RWPE1 (cell line): ENCODE measurements at regions not wholly inside any gene's neighbourhood (a gene's known extent, or its start where the extent isn't known, plus 50 kb on each side); places are given as distances from the start of the nearest gene placed in this dataset.

Experiments used
- CTCF ChIA-PET: fragments of 350-600 bp; sonication (Branson Sonifier 250); formaldehyde crosslinking; extraction: SDS; loops from one replicate; lab custom pipeline; 2021; lab: Yijun Ruan, JAX
- POLR2A ChIA-PET: fragments of 400-600 bp; formaldehyde crosslinking; extraction: SDS; loops from one replicate; lab custom pipeline; 2020; ENCODE audit warnings: antibody characterized with exemption; ENCODE audit not compliant: low non-redundant PET; lab: Yijun Ruan, JAX
- DNase-seq: peaks from one replicate; pipeline ENCODE4 v3.0.0; 2012; ENCODE audit warnings: low spot score
- H3K27ac ChIP-seq: fragments of 450-650 bp; 2 replicates; pipeline ENCODE4 v1.5.1; 2017
- CTCF ChIP-seq: fragments of 450-650 bp; conservative IDR thresholded peaks from 2 replicates; pipeline ENCODE4 v1.5.1; 2017; ENCODE audit warnings: low read depth, mild to moderate bottlenecking

GRCh38 chr3:118838871-118839270 is 195.8 kb downstream of the IGSF11 start:
- ChIA-PET POLR2A (no interaction called here), CTCF (no interaction called here)
- no peak for TF ChIP-seq CTCF
- no peak for DNase-seq
- no peak overlapping the region for H3K27ac ChIP-seq

- ChIA-PET POLR2A (no interaction called here), CTCF (no interaction called here)
- TF ChIP-seq CTCF = no peak
- DNase-seq = no peak
- H3K27ac ChIP-seq = no peak overlapping the region
Measured at GRCh38 chr3:118842147-118842863, 192.3 kb downstream of the IGSF11 start.

DNA sequence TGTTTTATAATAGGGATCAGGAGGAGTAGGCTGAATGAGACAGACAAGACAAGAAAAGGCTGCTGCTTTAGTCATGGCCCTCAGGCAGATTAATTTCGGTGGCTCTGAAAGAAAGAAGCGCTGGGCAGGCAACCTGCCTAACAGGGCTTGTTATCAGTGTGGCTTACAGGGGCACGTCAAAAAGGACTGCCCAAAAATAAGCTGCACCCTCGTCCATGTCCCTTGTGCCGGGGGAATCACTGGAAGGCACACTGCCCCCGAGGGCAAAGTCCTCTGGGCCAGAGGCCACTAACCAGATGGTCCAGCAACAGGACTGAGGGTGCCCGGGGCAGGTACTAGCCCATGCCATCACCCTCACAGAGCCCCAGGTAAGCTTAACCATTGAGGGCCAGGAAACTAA is 188.5 kb downstream of the IGSF11 start:
- DNase-seq = no peak
- ChIA-PET POLR2A (no interaction called here), CTCF (no interaction called here)
- H3K27ac ChIP-seq = no peak overlapping the region
- no peak for TF ChIP-seq CTCF
